Eye (tissue), 1 donor: ENCODE measurements at regions not wholly inside any gene's neighbourhood (a gene's known extent, or its start where the extent isn't known, plus 50 kb on each side); places are given as distances from the start of the nearest gene placed in this dataset.
"Not testable (repeated sequence)": the region's sequence is repeated elsewhere in the genome, so short reads cannot be mapped to it uniquely, and the experiment has no call there.

Experiments used
- DNase-seq: peaks from one replicate; pipeline ENCODE4 v3.0.0-alpha.2; 2015

DNA sequence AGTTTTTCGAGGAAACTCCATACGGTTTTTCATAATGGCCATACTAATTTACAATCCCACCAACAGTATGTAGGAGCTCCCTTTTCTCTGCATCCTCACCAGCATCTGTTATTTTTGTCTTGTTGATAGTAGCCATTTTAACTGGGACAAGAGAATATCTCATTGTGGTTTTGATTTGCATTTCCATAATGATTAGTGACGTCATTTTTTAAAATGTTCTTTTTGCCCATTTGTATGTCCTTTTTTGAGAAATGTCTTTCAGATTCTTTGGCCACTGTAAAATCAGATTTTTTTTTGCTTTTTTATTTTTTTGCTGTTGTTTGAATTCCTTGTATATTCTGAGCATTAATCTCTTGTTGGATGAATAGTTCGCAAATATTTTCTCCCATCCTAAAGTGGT, 243.9 kb downstream of the TRIML1 start:
- no peak for DNase-seq

DNA sequence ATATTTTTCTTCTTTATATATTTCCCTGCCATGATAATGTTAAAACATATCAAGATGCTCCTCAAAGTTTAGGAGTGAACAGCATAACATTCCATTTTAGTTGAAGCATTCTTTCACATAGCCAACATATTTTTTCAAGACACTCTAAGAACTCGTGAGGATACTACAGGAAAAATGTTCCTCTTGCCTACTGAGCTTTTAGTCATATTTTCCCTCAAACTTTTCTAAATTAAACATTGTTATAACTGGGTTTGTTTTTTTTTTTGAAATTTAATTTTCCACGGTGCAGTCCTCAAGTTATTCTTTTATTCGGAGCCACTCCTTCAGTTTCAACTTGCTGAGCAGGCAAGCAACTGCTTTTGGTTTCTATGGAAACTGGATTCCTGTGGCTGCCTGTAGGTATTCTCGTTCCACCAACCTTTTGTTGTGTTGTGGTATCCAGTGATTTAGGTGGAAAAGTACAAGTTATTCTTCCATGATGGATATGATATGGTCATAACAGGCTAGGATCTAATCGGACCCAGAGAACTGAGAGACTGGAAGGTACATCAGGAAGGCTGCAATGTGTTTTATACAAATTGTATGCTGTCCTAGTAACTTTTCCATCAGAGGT, 248.0 kb downstream of the TRIML1 start:
- DNase-seq = peak; percentile 57

DNA sequence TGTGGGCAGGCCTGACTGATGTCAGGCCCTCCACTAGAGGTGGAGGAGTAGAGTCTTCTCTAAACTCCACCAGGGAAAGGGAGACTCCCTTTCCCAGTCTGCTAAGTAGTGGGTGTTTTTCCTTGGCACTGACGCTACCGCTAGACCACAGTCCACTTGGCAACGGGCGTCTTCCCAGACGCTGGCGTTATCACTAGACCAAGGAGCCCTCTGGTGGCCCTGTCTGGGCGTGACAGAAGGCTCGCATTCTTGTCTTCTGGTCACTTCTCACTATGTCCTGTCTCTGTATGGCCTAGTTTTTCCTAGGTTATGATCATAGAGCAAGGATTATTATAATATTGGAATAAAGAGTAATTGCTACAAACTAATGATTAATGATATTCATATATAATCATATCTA, 252.1 kb downstream of the TRIML1 start:
- not testable (repeated sequence) for DNase-seq

DNA sequence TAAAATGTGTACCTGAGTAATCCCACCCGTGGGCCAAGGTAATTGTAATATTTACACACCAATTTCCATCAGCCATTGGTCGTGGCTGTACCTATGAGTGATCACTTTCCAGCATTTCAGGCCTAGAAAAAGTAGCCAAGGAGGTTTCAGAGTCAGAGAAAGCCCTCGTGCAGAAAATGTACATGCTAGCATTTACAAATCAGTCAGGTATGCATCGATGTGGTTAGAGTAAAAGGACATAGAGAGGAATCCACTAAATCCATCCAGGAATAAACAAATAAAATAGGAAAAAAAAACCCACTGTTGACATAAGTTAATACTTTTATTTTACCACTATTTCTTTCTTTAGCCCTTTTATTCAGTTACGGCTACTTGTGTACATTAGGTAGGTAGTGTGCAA, 256.8 kb downstream of the TRIML1 start:
- no peak for DNase-seq

DNA sequence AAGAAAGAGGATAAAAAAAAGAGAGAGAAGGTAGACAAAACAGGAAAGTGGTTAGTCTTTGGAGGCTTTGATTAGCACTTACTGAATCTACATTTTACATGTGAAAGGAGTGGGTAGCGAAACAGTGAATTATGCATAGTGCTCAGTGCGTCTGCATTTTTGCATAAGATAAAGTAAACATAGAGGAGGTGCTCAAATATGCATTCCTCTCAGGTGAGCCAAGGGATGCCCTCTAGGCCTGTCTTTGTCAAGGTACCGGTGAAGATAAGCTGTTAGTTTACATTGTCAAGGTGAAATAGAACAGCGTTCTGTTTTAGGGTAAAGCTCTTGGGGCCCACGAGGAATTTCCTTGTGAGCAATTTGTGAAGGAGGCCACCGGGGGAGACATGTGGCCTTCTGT, 260.6 kb downstream of the TRIML1 start:
- DNase-seq = peak; percentile 3

DNA sequence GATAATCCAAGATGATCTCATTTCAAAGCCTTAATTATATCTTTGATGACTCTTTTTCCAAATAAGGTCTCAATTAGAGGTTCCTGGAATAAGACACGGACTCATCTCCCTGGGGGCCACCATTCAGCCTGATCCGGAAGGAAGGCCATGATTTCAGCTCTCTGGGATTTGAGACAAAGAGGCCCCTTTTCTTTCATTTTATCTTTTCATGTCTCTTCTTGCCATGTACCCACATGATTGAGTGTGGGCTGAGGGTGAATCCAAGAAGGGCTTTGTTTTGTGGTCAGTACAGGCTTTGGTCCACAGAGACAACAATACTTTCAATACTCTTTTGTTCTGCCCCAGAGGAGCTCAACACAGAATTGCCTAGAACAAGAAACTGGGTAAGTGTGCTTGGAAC, 261.2 kb downstream of the TRIML1 start:
- DNase-seq = no peak

DNA sequence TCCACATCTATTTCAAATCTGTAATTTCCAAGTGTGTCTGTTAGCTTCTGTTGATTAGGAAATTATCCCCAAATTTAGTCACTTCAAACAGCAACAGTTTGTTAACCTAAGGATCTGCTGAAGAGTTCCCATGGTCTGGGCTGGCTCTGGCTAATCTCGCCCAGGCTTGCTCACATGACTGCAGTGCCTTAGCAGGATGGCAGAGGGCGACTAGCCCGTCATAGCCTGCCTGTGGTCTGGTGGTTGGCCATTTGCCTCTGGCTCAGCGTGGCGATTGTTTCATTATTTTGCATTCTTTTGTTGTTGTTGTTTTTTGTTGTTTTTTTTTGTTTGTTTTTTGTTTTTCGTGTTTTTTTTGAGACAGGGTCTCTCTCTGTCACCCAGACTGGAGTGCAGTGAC, 264.0 kb downstream of the TRIML1 start:
- no peak for DNase-seq

DNA sequence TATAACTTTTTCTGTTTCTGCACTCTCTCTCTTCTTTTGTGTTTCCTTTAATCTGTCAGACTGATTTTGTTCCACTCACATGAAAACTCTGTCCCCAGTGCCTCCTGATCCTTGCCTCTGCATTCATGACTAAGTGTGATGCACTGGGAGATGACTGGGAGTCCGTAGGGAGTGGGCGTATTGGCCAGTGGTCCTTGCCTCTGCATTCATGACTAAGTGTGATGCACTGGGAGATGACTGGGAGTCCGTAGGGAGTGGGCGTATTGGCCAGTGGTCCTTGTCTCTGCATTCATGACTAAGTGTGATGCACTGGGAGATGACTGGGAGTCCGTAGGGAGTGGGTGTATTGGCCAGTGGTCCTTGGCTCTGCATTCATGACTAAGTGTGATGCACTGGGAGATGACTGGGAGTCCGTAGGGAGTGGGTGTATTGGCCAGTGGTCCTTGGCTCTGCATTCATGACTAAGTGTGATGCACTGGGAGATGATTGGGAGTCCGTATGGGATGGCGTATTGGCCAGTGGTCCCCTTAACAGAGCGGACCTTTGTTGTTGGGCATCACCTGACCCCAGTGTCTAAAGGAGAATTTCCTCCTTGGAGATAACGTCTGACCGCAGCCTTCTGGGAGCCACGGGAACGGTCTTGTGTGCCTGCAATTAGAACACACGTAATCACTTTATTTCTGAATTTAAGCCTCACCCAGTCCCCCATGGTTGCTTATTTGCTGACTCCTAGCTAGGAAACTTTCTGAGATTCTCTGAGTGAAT, 266.0 kb downstream of the TRIML1 start:
- not testable (repeated sequence) for DNase-seq

DNA sequence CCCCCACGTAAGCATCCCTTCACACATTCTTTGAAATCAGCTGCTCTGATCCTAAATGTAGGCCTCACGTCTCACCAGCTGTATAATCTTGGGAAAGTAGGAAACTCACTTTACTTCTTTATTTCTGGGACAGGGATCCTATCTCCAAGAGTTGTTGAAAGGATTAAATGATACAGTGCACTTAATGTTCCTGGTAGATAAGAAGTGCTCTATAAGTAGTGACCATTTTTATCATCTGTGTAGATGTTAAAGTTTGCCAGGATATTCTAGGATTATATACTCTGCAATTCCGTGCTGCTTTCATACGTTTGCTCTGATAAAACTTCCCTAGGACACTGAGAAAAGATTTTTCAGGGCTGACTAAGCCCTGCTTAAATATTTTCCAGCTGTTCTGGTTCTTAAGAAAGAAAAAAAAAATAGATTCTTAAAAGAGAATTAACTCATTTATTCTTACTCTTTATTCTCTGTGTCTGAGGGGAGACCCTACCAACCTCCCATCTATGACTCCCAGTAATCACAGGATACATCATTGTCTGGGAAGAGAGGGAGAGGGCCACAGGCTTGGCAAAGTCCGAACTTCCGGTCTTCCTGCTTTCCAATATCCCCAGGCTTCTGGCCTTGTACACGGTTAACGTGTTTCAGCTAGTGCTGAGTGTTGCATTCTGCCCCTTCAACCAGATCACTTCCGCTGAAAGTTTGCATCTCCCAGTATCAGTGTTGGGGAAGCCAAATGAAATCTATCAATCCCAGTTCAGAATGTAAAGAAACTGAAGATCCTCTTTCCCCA, 269.2 kb downstream of the TRIML1 start:
- DNase-seq = peak; percentile 7

DNA sequence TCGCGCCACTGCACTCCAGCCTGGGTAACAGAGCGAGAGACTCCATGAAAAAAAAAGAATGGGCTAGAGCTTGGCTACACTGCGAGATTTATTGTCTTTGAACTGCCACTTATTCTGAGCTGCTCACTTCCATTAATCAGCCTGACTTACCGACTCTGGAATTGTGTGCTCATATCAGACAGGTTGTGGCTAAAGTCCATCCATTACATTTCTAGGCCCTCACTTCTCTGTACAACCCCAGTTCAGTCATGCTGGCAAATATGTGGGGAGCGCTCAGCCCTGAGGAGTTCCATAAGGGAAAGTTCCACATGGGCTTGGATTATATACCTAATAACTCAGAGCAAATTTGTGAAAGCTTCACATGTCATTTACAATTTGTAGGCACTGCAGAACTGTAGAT, 270.6 kb downstream of the TRIML1 start:
- DNase-seq = no peak

DNA sequence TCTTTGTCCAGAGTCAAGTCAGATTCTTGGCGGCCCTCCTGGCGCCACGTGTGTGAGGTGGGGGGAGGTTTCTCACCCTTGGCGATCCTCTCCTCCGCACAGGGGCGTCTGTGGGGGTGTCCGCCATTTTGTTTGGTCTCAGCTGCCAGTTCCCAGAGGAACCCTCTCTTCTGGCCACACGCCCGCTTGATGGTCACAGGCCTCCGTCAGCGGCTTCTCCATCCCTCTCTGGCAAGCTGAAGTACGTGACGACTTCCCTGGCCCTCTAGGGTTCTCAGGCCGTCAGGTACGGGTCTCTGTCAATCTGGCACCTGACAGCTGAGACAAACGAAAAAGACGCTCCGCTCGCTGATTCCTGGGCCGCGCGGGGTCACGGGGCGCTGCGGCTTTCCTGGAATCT, 272.6 kb downstream of the TRIML1 start:
- DNase-seq = no peak

DNA sequence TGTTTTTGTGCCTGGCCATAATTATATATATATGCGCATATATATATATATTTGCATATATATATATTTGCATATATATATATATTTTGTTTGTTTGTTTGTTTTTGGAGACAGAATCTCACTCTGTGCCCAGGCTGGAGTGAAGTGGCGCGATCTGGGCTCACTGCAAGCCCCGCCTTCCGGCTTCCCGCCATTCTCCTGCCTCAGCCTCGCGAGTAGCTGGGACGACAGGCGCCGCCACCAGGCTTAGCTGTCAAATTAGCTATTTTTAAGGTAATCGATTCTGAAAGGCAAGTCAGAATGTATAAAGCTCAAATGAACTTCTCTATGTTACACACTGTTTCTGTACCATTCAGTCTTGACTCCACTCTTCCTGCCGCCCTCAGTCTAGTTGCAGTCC, 273.3 kb downstream of the TRIML1 start:
- DNase-seq = peak; percentile 46

DNA sequence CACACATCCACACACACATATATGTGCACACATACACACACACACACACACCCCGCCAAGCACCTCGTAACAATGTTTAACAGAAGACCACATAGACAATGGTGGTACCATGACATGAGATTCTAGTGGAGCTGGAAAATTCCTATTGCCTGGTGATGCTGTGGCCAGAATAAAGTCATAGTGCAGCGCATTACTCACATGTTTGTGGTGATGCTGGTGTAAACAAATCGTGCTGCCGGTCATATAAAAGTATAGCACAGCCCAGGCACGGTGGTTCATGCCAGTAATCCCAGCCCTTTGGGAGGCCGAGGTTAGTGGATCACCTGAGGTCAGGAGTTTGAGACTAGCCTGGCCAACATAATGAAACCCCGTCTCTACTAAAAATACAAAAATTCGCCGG, 275.2 kb downstream of the TRIML1 start:
- DNase-seq = no peak

DNA sequence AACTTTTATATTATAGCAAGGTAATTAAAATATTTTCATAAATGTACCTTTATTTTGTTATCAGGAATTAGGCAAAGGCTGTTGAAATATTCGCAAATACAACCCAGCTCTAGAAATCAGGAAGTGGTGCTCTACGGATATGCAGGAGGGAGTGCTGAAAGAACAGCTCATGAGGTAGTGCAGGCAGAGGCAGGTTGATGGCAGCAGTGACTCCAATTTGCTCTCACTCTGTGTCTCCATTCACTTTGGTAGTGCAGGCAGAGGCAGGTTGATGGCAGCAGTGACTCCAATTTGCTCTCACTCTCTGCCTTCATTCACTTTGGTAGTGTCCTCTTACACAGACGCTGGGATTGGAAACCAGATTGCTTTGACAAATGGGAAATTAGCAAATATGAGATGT, 277.9 kb downstream of the TRIML1 start:
- no peak for DNase-seq

DNA sequence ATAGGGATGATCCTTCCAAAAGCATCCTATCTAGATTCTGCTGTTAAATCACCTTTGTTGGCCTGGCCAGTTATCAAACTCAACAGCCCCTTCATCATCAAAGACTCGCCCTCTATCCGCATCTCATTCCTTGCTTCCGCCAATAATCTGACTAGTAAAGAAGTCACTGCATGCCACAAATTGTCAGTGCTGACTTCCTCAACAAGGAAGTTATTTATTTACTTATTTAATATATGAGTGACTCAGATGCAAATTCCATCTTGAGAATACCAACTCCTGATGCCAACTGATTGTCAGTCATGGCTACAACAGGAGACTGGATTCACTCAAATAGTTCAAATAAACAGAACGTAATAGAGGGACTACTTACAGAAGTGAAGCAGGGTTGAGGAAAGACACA, 283.8 kb downstream of the TRIML1 start:
- no peak for DNase-seq

DNA sequence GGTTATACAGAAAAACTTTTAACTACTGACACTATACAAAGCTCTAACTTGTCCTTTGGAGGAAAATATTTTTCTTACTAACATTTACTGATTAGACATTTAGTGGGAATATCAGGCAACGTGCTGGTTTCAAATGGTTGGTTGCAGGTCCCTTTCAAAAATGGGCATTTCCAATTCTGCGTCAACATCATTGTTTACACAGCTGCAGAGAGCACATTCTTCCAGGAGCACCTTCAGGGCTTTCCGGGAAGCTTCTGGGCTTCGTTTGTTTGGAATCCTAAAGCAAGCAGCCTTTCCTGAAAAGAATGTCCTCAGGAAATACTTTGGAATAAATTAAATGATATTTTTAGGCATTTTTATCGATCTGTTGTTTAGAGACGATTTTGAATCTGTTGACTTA, 289.7 kb downstream of the TRIML1 start:
- DNase-seq = no peak

DNA sequence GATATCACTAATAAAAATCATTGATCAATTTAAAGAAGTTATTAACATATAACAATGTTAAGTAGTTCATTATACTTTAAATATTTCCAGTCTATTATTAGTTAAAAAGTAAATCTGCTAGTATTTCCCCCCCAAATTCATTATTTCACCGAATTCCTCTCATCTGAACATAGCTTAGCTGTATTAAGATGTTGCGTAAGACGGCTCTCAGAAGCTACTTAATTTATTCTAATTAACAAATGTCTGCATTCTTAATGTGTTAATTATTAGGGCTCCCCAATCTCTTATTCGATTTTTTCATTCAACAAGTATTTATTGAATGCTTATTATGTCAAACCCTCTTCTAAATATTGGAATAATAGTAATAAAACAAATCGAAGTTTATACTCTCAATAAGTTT, 290.7 kb downstream of the TRIML1 start:
- DNase-seq = no peak

DNA sequence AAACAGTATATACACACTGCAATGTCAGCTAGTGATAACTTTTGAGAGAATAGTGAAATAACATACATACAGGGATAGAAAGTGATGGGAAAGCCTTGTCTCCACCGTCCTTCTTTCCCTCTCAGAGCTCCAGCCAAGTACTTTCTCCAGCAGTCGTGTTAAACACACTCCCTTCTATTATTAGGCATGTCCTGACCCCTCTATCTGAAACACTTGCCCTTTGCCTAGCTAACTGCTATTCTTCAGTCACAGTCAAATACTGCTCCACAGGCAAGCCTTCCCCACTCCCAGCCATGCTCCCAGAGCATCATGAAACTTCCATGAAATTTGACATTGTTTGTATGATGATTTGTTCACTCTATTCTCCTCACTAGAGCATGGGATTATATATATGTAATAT, 291.1 kb downstream of the TRIML1 start:
- DNase-seq = no peak

DNA sequence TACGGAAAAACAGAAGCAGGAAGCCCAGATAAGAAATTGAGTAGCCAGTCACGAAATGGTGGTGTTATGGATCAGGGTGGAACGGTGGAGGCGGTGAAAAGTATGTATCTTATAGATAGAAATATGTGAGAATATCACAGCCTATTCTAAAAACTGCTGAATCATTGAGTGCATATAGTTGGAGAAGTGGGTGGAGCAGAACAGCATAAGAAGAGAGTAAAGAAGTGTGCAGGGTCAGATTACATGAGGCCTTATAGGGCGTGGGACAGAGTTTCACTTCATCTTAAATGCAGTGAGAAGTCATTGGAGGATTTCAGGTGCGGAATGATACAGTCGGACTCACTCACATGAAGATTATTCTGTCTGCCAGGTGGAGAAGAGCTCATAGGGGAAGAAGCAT, 293.1 kb downstream of the TRIML1 start:
- no peak for DNase-seq

DNA sequence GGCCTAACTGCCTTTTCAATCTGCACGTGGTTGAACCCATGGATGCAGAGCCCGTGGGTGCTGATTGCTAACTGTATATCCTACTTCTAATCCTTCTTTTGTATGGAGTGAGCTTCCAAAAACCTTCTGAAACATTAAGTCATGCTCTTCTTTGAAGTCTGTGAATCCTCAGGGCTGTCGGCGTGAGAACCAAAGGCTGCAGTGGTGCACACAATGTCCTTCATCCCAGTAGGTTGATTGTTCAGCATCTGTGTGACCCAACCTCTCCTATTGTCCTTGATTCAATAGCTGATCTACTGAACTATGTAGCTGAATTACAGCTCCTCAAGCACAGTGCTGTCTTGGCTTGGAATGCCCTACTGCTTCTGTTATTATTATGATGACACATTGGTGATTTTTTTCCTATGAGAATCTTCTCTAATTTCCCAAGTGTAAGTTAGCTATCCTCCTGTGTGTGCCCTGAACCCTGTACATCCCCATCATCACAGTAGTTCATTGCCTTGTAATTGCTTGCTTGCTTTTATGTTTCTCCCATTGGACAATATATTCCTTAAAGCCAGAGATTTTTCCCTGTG, 294.6 kb downstream of the TRIML1 start:
- DNase-seq = no peak

DNA sequence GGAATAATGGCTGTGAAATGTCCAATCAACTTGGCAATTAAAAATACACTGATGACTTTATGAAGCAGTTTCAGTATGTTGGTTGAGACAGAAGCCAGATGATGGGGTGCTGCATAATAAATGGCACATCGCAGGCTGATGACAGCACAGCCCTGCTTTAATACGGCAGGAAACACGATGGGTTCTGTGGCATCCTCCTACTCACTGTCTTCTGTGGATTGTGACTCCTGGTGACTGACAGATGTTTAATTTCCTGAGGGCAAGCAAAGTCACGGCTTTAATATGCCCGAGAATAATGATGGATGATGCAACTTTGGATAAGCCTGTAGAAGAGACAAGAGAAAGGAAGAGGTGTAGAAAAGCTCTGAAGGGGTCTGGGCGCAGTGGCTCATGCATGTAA, 295.4 kb downstream of the TRIML1 start:
- no peak for DNase-seq

DNA sequence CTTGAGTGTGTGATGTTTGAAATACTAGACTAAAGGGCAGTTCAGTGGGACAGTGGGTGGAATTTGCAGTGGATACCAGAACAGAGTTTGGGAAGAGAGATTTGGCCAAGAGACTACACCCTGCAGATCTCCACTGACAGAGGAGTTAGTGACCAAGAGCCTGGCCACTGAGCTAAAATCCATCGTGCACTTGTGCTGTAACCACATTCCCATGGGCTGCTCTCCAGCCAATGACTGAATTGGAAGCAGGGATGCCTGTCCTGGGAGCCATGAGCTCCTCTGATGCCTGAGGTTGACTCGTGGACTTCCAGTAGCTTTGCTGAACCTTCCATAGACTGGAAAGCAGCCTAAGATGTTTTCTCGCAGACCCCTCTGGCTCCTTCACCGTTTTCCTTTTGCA, 296.1 kb downstream of the TRIML1 start:
- DNase-seq = no peak

DNA sequence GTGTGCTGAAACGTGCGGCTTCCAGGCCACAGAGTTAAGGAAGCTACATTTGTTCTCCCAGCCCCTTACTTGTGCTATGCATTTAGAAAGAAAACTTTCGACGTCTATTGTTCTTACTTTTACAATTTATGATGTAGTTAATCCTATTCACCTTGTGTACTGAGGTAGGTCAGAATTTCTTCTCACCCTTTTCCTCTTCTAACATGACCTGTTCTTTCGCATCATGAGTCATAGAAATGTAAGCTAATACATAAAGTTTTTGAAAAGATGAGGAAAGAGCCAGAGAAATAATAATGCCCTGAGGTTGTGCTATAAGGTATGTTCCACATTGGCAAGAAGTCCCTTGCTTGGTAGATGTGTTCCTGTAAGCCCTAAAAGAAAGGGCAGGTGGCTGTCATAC, 298.3 kb downstream of the TRIML1 start:
- DNase-seq = no peak

DNA sequence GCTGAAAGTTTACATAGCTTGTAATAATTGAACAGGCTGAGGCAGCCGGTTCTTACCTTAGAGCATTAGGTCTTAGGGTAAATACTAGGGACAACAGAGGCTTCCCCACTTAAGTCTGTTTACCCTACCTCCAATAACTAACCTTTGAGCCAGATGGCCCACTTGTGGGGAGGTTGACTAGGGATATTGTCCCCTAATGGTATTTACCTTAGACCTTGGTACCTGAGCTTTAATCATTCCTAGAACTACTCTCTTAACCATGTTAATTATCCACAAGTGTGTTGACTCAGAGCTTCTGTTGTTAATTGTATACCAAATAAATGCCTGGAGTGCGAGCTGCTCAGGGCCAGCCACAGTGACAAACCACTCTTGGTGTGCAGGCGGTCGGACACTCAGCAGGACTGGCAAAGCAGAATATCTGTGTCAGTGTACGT, 299.2 kb downstream of the TRIML1 start:
- DNase-seq = not testable (repeated sequence)
